Activated CD4-positive, alpha-beta T cell treated with anti-CD3 and anti-CD28 coated beads, Interleukin-2, amount 50 U/mL, for 24 hours (primary cell): ENCODE measurements at regions not wholly inside any gene's neighbourhood (a gene's known extent, or its start where the extent isn't known, plus 50 kb on each side); places are given as distances from the start of the nearest gene placed in this dataset.

Source experiments
- DNase-seq, 2 donors: peaks; one replicate each; pipeline ENCODE4 v3.0.0-alpha.2; 2020; ENCODE audit warnings: low read depth in 1 of 2, low spot score in 1 of 2

GRCh38 chr3:72188536-72188935 is 403.6 kb upstream of the PROK2 start:
- no peak for DNase-seq

GRCh38 chr3:72187131-72187530 is 402.2 kb upstream of the PROK2 start:
- no peak for DNase-seq

- DNase-seq: no peak
These were observed 401.5 kb upstream of the PROK2 start for GRCh38 chr3:72186400-72186855.

GRCh38 chr3:72185549-72186399 is 400.8 kb upstream of the PROK2 start:
- peak in 1 of 2 donors; percentile 45 for DNase-seq

GRCh38 chr3:72183489-72183888 is 398.5 kb upstream of the PROK2 start:
- no peak for DNase-seq

- DNase-seq: no peak
These were observed 397.3 kb upstream of the PROK2 start for GRCh38 chr3:72182206-72182605.

GRCh38 chr3:72181251-72181650 is 396.3 kb upstream of the PROK2 start:
- DNase-seq: no peak

GRCh38 chr3:72180405-72180804 is 395.5 kb upstream of the PROK2 start:
- DNase-seq: no peak

- no peak for DNase-seq
These were observed 394.1 kb upstream of the PROK2 start for GRCh38 chr3:72179107-72179464.

GRCh38 chr3:72178463-72179106 is 393.6 kb upstream of the PROK2 start:
- DNase-seq: no peak

- no peak for DNase-seq
These were observed 392.4 kb upstream of the PROK2 start for GRCh38 chr3:72177075-72178050.

- no peak for DNase-seq
These were observed 391.6 kb upstream of the PROK2 start for GRCh38 chr3:72176537-72177041.

- no peak for DNase-seq
These were observed 390.4 kb upstream of the PROK2 start for GRCh38 chr3:72175296-72175858.

- no peak for DNase-seq
These were observed 389.9 kb upstream of the PROK2 start for GRCh38 chr3:72174890-72175289.

- no peak for DNase-seq
These were observed 389.1 kb upstream of the PROK2 start for GRCh38 chr3:72174040-72174439.

GRCh38 chr3:72171946-72172345 is 387.0 kb upstream of the PROK2 start:
- DNase-seq: no peak

GRCh38 chr3:72171463-72171881 is 386.5 kb upstream of the PROK2 start:
- no peak for DNase-seq

- DNase-seq: no peak
These were observed 384.9 kb upstream of the PROK2 start for GRCh38 chr3:72169561-72170472.

- no peak for DNase-seq
These were observed 384.2 kb upstream of the PROK2 start for GRCh38 chr3:72169120-72169519.

- DNase-seq: no peak
These were observed 380.9 kb upstream of the PROK2 start for GRCh38 chr3:72165808-72166207.
